PC-3 (cell line): ENCODE measurements at regions not wholly inside any gene's neighbourhood (a gene's known extent, or its start where the extent isn't known, plus 50 kb on each side); places are given as distances from the start of the nearest gene placed in this dataset.

Experiments used
- ATAC-seq: fragments of 200-7000 bp; cut with Tn5 transposase; 2 replicates; pipeline ENCODE4 v1.9.1; 2020; ENCODE audit warnings: mild to moderate bottlenecking, moderate library complexity
- BruUV-seq: library from RNA; stranded (reverse); fragments of 400-500 nt; replicated peaks from 2 replicates; lab custom pipeline; 2021; lab: Mats Ljungman, UMichigan
- CTCF ChIA-PET: fragments of 300-600 bp; sonication (Branson Sonifier 250); formaldehyde crosslinking; loops from one replicate; lab custom pipeline; 2022; ENCODE audit warnings: antibody characterized with exemption; lab: Charles Lee
- POLR2A ChIA-PET: fragments of 300-600 bp; sonication (Branson Sonifier 250); formaldehyde crosslinking; loops from one replicate; lab custom pipeline; 2022; ENCODE audit warnings: antibody characterized with exemption; ENCODE audit not compliant: unreplicated experiment; lab: Charles Lee
- DNase-seq: peaks from one replicate; pipeline ENCODE4 v3.0.0-alpha.2; 2015
- H2AFZ ChIP-seq: fragments of 300-600 bp; sonication (generic); 2 replicates; pipeline ENCODE4 v1.6.0; 2016; ENCODE audit warnings: antibody characterized with exemption, low read length
- H3F3A ChIP-seq: fragments of 300-600 bp; sonication (generic); one replicate; pipeline ENCODE4 v1.6.0; 2017; ENCODE audit warnings: antibody characterized with exemption, low read length, control low read depth, mild to moderate bottlenecking; ENCODE audit not compliant: unreplicated experiment
- H3K27ac ChIP-seq: fragments of 300-600 bp; sonication (generic); 2 replicates; pipeline ENCODE4 v1.5.1; 2016; ENCODE audit warnings: mild to moderate bottlenecking, low read length
- H3K27me3 ChIP-seq: fragments of 300-600 bp; sonication (generic); 2 replicates; pipeline ENCODE4 v1.6.1; 2016; ENCODE audit warnings: low read length, mixed read lengths
- H3K36me3 ChIP-seq: fragments of 300-600 bp; sonication (generic); 2 replicates; pipeline ENCODE4 v1.6.1; 2016; ENCODE audit warnings: low read depth, mixed run types, low read length, mixed read lengths
- H3K4me1 ChIP-seq: fragments of 300-600 bp; sonication (generic); 2 replicates; pipeline ENCODE4 v1.5.1; 2016; ENCODE audit warnings: low read length; ENCODE audit not compliant: insufficient read depth
- H3K4me2 ChIP-seq: fragments of 300-600 bp; sonication (generic); 2 replicates; pipeline ENCODE4 v1.6.0; 2016; ENCODE audit warnings: low read length
- H3K4me3 ChIP-seq: fragments of 300-600 bp; sonication (generic); 2 replicates; pipeline ENCODE4 v1.5.1; 2016; ENCODE audit warnings: mild to moderate bottlenecking, low read length, mixed read lengths
- H3K79me2 ChIP-seq: fragments of 300-600 bp; sonication (generic); 2 replicates; pipeline ENCODE4 v1.6.1; 2017; ENCODE audit warnings: low read length, mixed read lengths
- H3K9ac ChIP-seq: fragments of 300-600 bp; sonication (generic); 2 replicates; pipeline ENCODE4 v1.6.0; 2016; ENCODE audit warnings: mild to moderate bottlenecking, low read length
- H3K9me2 ChIP-seq: fragments of 300-600 bp; sonication (generic); replicated peaks from 2 replicates; pipeline ENCODE4 v1.6.1; 2016; ENCODE audit warnings: mixed run types, low read length, mixed read lengths
- H3K9me3 ChIP-seq: fragments of 300-600 bp; sonication (generic); 2 replicates; pipeline ENCODE4 v1.6.1; 2016; ENCODE audit warnings: low read length, mixed read lengths
- H4K20me1 ChIP-seq: fragments of 300-600 bp; sonication (generic); 2 replicates; pipeline ENCODE4 v1.6.1; 2016; ENCODE audit warnings: low read length, mixed read lengths
- EZH2 ChIP-seq: fragments of 300-600 bp; sonication (generic); IDR thresholded peaks from one replicate; pipeline ENCODE4 v1.6.1; 2017; ENCODE audit warnings: antibody characterized with exemption, mild to moderate bottlenecking, low read length; ENCODE audit not compliant: unreplicated experiment
- EZH2phosphoT487 ChIP-seq: fragments of 300-600 bp; sonication (generic); IDR thresholded peaks from 2 replicates; pipeline ENCODE4 v1.6.1; 2018; ENCODE audit warnings: mild to moderate bottlenecking, antibody characterized with exemption, low read length, borderline replicate concordance
- intact Hi-C: fragments of 100-400 bp; cut with micrococcal nuclease; formaldehyde crosslinking; loops from 2 replicates; pipeline ENCODE4 v1.9.0; 2023
- TF ChIP-seq, protein P1 (sequence below): fragments of 300-600 bp; sonication (generic); conservative IDR thresholded peaks from 2 replicates; pipeline ENCODE4 v1.5.1; 2017; ENCODE audit warnings: antibody characterized with exemption, low read depth, mild to moderate bottlenecking, low read length

DNA sequence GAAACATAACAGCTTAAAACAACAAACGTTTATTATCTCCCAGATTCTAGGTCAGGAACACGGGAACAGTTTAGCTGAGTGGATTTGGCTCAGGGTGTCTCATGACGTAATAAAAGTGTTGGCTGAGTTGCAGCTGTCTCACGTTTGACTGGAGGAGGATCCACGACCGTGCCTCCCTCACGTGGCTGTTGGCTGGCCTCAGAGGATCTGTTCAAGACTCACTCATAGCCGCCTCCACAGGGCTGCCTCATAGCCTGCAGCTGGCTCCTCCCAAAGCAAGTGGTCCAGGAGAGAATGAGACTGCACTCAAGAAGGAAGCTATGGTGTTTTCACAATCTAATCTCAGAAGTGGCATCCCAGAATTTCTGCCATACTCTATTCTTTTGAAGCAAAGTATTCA is 167.1 kb downstream of the RPRM start:
- Histone ChIP-seq H2AFZ (no peak overlapping the region), H3K9me2 (no peaks in the 10 kb centered on the region), H3K9me3 (no peaks in the 10 kb centered on the region), H3K79me2 (no peaks in the 10 kb centered on the region), H3K27me3 (peaks cover 10% of the 10 kb centered on the region; the same call in 1 of the 2 replicates), H3K4me1 (no peaks in the 10 kb centered on the region), H3F3A (no peaks in the 10 kb centered on the region), H3K4me3 (no peak overlapping the region), H3K4me2 (no peak overlapping the region), H3K9ac (no peak overlapping the region), H3K36me3 (no peaks in the 10 kb centered on the region), H3K27ac (no peak overlapping the region), H4K20me1 (no peaks in the 10 kb centered on the region)
- ChIA-PET POLR2A (no interaction called here), CTCF (no interaction called here)
- DNase-seq: no peak
- intact Hi-C loops: no loop called here
- TF ChIP-seq EZH2phosphoT487: no peak
- no peak for TF ChIP-seq EZH2
- TF ChIP-seq, protein P1, sequence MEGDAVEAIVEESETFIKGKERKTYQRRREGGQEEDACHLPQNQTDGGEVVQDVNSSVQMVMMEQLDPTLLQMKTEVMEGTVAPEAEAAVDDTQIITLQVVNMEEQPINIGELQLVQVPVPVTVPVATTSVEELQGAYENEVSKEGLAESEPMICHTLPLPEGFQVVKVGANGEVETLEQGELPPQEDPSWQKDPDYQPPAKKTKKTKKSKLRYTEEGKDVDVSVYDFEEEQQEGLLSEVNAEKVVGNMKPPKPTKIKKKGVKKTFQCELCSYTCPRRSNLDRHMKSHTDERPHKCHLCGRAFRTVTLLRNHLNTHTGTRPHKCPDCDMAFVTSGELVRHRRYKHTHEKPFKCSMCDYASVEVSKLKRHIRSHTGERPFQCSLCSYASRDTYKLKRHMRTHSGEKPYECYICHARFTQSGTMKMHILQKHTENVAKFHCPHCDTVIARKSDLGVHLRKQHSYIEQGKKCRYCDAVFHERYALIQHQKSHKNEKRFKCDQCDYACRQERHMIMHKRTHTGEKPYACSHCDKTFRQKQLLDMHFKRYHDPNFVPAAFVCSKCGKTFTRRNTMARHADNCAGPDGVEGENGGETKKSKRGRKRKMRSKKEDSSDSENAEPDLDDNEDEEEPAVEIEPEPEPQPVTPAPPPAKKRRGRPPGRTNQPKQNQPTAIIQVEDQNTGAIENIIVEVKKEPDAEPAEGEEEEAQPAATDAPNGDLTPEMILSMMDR: no peak
- no peak for ATAC-seq
- no TSS peak for BruUV-seq

DNA sequence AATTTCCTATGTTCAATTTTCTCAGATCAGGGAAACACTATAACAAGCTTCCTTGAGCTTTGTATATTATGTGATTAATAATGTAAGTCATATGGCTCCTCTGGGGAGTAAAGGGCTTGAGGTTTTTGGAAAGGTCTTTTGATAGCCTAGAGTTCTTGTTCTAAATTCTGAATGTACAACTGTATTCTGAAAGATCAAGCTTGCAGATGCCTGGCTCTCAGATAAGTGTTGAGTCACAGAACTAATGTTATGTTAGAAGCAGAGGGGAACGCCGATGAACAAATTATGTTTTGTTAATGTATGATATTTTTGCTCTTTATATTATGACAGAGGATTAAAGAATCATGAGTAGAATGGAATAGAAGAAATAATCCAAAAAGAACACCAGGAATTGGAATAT is 170.1 kb downstream of the RPRM start:
- Histone ChIP-seq H3K4me2 (no peak overlapping the region), H3F3A (no peaks in the 10 kb centered on the region)

DNA sequence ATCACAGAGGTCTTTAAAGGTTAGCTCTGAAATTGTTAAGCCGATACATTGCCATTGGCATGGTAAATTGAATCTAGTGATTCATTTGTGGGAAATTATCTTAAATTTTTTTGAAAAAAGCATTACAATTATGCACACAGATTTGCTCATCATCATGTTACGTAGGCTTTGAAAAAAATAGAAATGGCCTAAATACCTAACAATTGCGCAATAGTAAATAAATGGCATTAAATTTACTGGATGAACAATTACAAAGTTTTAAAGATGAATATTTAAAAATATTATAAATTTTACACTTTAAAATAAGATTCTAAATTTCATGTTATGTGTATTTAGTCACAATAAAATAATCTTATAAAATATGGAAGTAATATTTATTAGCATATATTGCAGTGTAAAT is 171.3 kb downstream of the RPRM start:
- no peak for DNase-seq
- TF ChIP-seq EZH2 (no peak), EZH2phosphoT487 (no peak)
- TF ChIP-seq, protein P1: no peak
- H3K4me1 ChIP-seq: no peaks in the 10 kb centered on the region
- CTCF ChIA-PET: no interaction called here
- ATAC-seq: no peak
- BruUV-seq: no TSS peak
- H3K4me2 ChIP-seq: no peak overlapping the region
- no peaks in the 10 kb centered on the region for H3K9me3 ChIP-seq
- H4K20me1 ChIP-seq: no peaks in the 10 kb centered on the region
- intact Hi-C loops: no loop called here
- no peak overlapping the region for H3K4me3 ChIP-seq
- H3K79me2 ChIP-seq: no peaks in the 10 kb centered on the region
- no peaks in the 10 kb centered on the region for H3K9me2 ChIP-seq
- H3K36me3 ChIP-seq: no peaks in the 10 kb centered on the region
- POLR2A ChIA-PET: no interaction called here
- H3K9ac ChIP-seq: no peak overlapping the region
- 0 out of 2 replicates have a peak, but pooled peaks cover 4% of the 10 kb centered on the region for H3K27me3 ChIP-seq
- no peak overlapping the region for H3K27ac ChIP-seq
- no peak overlapping the region for H2AFZ ChIP-seq
- H3F3A ChIP-seq: no peaks in the 10 kb centered on the region

More for the DNA sequence above, 170.1 kb downstream of the RPRM start:
- DNase-seq (no peak), ATAC-seq (no peak)
- Histone ChIP-seq H3K27ac (no peak overlapping the region), H3K9me2 (no peaks in the 10 kb centered on the region), H3K27me3 (0 out of 2 replicates have a peak, but pooled peaks cover 4% of the 10 kb centered on the region), H2AFZ (no peak overlapping the region), H4K20me1 (no peaks in the 10 kb centered on the region), H3K36me3 (no peaks in the 10 kb centered on the region), H3K4me3 (no peak overlapping the region), H3K79me2 (no peaks in the 10 kb centered on the region), H3K4me1 (no peaks in the 10 kb centered on the region), H3K9ac (no peak overlapping the region), H3K9me3 (no peaks in the 10 kb centered on the region)
- CTCF ChIA-PET: no interaction called here
- no peak for TF ChIP-seq EZH2
- TF ChIP-seq, protein P1: no peak
- intact Hi-C loops: no loop called here
- BruUV-seq: no TSS peak
- POLR2A ChIA-PET: no interaction called here
